Mucosa of descending colon (tissue), 3 donors: ENCODE measurements at regions not wholly inside any gene's neighbourhood (a gene's known extent, or its start where the extent isn't known, plus 50 kb on each side); places are given as distances from the start of the nearest gene placed in this dataset.

Source experiments
- ATAC-seq: fragments of 200-7000 bp; cut with Tn5 transposase; one replicate; pipeline ENCODE4 v1.9.1; 2020; ENCODE audit warnings: mild to moderate bottlenecking, moderate library complexity
- DNase-seq, 3 donors: peaks; one replicate each; pipeline ENCODE4 v3.0.0-alpha.2; 2020
- H3K36me3 ChIP-seq: fragments of 200-600 bp; one replicate; pipeline ENCODE4 v1.8.0; 2021; ENCODE audit warnings: low read depth, mild to moderate bottlenecking
- H3K4me1 ChIP-seq: fragments of 200-600 bp; one replicate; pipeline ENCODE4 v1.8.0; 2021; ENCODE audit warnings: low read depth, mild to moderate bottlenecking
- H3K4me3 ChIP-seq: fragments of 200-600 bp; one replicate; pipeline ENCODE4 v1.8.0; 2021; ENCODE audit warnings: mild to moderate bottlenecking
- H3K9me3 ChIP-seq: fragments of 200-600 bp; one replicate; pipeline ENCODE4 v1.8.0; 2021; ENCODE audit warnings: mild to moderate bottlenecking
- intact Hi-C, 2 donors: fragments of 100-400 bp; cut with DNase I in 1 of 2; cut with micrococcal nuclease in 1 of 2; formaldehyde crosslinking; loops; one replicate each; pipeline versions ENCODE4 v1.11.0 to v1.11.1; 2022; cut with DNase I, micrococcal nuclease
- TF ChIP-seq, protein P1 (sequence below): fragments of 200-600 bp; IDR thresholded peaks from one replicate; pipeline ENCODE4 v1.8.0; 2022; ENCODE audit warnings: antibody characterized with exemption, mild to moderate bottlenecking
- donor health status: DM: no; HTN: no; CAD: no; lungs with moderate emphysema.
- donor health status: DM: no; HTN: no; CAD: no.
- donor health status: DM: no; HTN: yes; CAD: no.

DNA sequence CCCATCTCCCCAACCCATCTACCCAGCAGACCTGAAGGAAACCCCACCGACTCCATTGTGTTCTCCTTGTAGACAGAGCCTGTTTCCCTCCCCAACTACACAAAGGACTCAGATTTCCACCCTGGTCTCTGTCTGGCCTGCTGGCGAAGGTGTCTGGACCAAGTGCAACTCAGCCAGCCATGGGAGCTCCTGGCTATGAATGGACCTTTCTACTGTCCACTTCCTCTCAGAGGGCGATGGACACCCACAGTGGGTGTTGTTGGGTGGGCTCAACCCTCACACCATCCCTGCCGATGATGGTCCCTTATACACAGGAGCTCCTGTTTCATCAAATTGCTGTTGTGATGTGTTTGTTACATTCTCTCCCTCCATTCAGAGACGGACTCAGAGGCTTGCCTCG, 112.5 kb upstream of the PHACTR3 start:
- no peaks in the 10 kb centered on the region for H3K9me3 ChIP-seq
- DNase-seq (no peak), ATAC-seq (no peak)
- TF ChIP-seq, protein P1, sequence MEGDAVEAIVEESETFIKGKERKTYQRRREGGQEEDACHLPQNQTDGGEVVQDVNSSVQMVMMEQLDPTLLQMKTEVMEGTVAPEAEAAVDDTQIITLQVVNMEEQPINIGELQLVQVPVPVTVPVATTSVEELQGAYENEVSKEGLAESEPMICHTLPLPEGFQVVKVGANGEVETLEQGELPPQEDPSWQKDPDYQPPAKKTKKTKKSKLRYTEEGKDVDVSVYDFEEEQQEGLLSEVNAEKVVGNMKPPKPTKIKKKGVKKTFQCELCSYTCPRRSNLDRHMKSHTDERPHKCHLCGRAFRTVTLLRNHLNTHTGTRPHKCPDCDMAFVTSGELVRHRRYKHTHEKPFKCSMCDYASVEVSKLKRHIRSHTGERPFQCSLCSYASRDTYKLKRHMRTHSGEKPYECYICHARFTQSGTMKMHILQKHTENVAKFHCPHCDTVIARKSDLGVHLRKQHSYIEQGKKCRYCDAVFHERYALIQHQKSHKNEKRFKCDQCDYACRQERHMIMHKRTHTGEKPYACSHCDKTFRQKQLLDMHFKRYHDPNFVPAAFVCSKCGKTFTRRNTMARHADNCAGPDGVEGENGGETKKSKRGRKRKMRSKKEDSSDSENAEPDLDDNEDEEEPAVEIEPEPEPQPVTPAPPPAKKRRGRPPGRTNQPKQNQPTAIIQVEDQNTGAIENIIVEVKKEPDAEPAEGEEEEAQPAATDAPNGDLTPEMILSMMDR: no peak
- H3K36me3 ChIP-seq: no peaks in the 10 kb centered on the region
- no peaks in the 10 kb centered on the region for H3K4me1 ChIP-seq
- intact Hi-C loops: no loop called here
- H3K4me3 ChIP-seq: no peak overlapping the region

DNA sequence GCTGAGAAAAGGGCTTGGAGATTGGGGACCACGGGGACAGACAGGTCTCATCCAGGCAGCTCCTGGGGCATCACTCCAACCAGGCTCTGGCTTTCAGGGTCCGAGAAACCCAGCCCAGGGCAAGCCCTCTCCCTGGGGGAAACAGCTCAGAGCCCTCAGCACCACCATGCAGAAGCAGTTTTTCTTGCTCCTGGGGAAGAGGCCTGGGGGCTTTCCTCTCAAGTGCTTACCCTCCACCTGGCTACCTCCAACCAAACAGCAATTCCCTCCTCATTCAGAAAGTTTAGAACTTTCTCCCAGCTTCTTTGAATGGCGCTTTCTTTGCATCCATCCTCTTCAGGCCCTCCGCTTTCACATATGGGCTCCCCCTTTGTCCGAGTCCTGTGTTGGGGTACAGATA, 110.4 kb upstream of the PHACTR3 start:
- H3K4me1 ChIP-seq: no peaks in the 10 kb centered on the region
- intact Hi-C loops: no loop called here
- TF ChIP-seq, protein P1: no peak
- no peaks in the 10 kb centered on the region for H3K36me3 ChIP-seq
- H3K4me3 ChIP-seq: no peak overlapping the region
- ATAC-seq: no peak
- no peak for DNase-seq
- no peaks in the 10 kb centered on the region for H3K9me3 ChIP-seq

DNA sequence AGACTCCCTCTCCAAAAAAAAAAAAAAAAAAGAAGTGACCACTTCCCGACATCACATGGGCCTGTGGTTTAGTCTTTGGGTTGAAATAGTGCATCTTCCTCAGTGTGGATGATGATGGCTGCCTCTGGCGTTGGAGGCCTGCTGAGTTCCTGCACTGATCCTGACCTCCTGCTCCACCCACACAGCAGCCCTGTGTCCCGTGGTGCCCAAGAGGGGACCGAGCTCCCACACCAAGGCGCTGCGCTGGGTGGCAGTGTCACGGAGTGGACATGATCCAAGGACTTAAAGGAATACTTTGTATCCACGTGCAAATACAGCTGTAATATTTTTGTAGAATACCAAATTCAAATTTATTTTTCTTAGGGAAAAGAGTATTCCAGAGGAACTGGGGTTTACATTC, 109.2 kb upstream of the PHACTR3 start:
- no peaks in the 10 kb centered on the region for H3K36me3 ChIP-seq
- TF ChIP-seq, protein P1: no peak
- no peaks in the 10 kb centered on the region for H3K9me3 ChIP-seq
- no peak for ATAC-seq
- intact Hi-C loops: loop anchor here in 1 of 2 donors (5.0 kb wide), 1 partner anchor 768 kb away; no protein-coding TSS in a partner anchor
- no peaks in the 10 kb centered on the region for H3K4me1 ChIP-seq
- no peak for DNase-seq
- no peak overlapping the region for H3K4me3 ChIP-seq

DNA sequence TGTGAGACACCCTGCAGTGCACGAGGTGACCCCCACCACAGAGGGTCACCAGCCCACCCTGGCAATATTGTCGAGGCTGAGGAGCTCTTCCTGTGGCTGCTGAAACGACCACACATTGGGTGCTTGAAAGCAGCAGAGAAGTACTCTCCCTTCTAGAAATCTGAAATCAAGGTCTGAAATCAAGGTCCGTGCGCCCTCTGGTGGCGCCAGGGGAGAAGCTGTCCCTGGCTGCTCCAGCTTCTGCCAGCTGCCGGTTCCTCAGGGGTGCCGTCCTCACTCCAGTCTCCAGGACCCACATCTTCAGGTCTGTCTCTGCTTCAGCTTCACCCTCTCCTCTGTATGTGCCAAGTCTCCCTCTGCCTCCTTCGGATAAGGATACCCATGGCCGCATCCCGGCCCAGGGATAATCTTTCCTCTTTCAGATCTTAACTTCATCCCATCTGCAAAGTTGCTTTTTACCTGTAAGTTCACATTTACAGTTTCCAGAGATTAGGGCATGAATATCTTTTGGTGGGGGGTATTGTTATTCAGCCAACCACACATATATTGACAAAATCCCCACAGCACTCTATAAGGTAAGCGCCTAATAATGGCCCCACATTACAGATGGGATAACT, 108.3 kb upstream of the PHACTR3 start:
- H3K36me3 ChIP-seq: no peaks in the 10 kb centered on the region
- H3K4me3 ChIP-seq: no peak overlapping the region
- ATAC-seq (peak; percentile 75), DNase-seq (peak in 2 of 3 donors; percentile 72 to 80)
- H3K9me3 ChIP-seq: no peaks in the 10 kb centered on the region
- H3K4me1 ChIP-seq: no peaks in the 10 kb centered on the region
- intact Hi-C loops: loop anchor here in 1 of 2 donors (5.0 kb wide), 1 partner anchor 769 kb away; no protein-coding TSS in a partner anchor
- TF ChIP-seq, protein P1: peak; percentile 72

DNA sequence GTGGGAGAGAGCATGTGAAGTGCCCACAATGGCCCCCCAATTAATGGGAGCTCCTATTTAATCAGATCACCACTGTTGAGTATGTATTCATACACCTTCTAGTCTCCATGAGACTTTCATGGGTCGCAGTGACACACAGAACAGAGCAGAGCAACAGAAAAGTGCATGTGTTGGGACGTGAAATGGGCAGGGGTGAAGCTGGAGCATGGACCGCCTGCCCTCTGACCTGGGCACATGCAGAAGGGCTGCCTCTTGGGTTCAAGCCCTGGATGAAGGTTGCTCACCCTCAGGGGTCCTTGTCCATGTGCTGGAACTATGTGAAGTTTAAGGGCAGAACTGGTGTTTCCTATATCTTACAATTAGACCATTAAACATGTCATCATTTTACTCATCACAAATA, 106.0 kb upstream of the PHACTR3 start:
- intact Hi-C loops: loop anchor here in 1 of 2 donors (5.0 kb wide), 1 partner anchor 771 kb away; no protein-coding TSS in a partner anchor
- H3K4me1 ChIP-seq: no peaks in the 10 kb centered on the region
- DNase-seq (no peak), ATAC-seq (no peak)
- TF ChIP-seq, protein P1: no peak
- no peak overlapping the region for H3K4me3 ChIP-seq
- H3K36me3 ChIP-seq: no peaks in the 10 kb centered on the region
- no peaks in the 10 kb centered on the region for H3K9me3 ChIP-seq
